HepG2 (cell line): ENCODE measurements at regions not wholly inside any gene's neighbourhood (a gene's known extent, or its start where the extent isn't known, plus 50 kb on each side); places are given as distances from the start of the nearest gene placed in this dataset.

Experiments
- KDM1A ChIP-seq: IDR thresholded peaks from 2 replicates; pipeline ENCODE4 v1.6.1; 2016; ENCODE audit warnings: missing compliant biosample characterization
- MAFK ChIP-seq, 2 experiments: IDR thresholded peaks in 1 of 2; conservative IDR thresholded peaks in 1 of 2; 2 replicates each; pipeline ENCODE4 v1.6.1; 2011; ENCODE audit warnings: improper control_type of control experiment in 2 of 2, low read length in 2 of 2
- NPAS2 ChIP-seq: sonication (generic); formaldehyde crosslinking; IDR thresholded peaks from 2 replicates; pipeline ENCODE4 v1.8.0; 2022; ENCODE audit warnings: mild to moderate bottlenecking, missing genetic modification reagents, borderline replicate concordance
- RFX5 ChIP-seq: IDR thresholded peaks from 2 replicates; pipeline ENCODE4 v1.6.1; 2011; ENCODE audit warnings: low read depth, low read length, improper control_type of control experiment
- ZBTB21 ChIP-seq: sonication (generic); formaldehyde crosslinking; IDR thresholded peaks from 2 replicates; pipeline ENCODE4 v1.4.0; 2020; ENCODE audit warnings: missing genetic modification reagents
- ZBTB26 ChIP-seq: IDR thresholded peaks from 2 replicates; pipeline ENCODE4 v1.6.1; 2016; ENCODE audit warnings: missing compliant biosample characterization, missing genetic modification reagents, borderline replicate concordance
- ZNF263 ChIP-seq: sonication (generic); formaldehyde crosslinking; IDR thresholded peaks from 2 replicates; pipeline ENCODE4 v1.4.0; 2020; ENCODE audit warnings: missing genetic modification reagents
- ZNF333 ChIP-seq: sonication (generic); formaldehyde crosslinking; IDR thresholded peaks from 2 replicates; pipeline ENCODE4 v1.4.0; 2020; ENCODE audit warnings: mild to moderate bottlenecking, missing genetic modification reagents, borderline replicate concordance
- ZNF577 ChIP-seq: sonication (generic); formaldehyde crosslinking; IDR thresholded peaks from 2 replicates; pipeline ENCODE4 v1.4.0; 2020; ENCODE audit warnings: mild to moderate bottlenecking, low read depth, missing genetic modification reagents, borderline replicate concordance
- ZNF644 ChIP-seq: IDR thresholded peaks from 2 replicates; pipeline ENCODE4 v1.6.1; 2016; ENCODE audit warnings: low read depth
- TF ChIP-seq, protein P1 (sequence below): sonication (generic); formaldehyde crosslinking; IDR thresholded peaks from 2 replicates; pipeline ENCODE4 v1.5.0; 2020; ENCODE audit warnings: mild to moderate bottlenecking, missing genetic modification reagents, moderate library complexity

GRCh38 chr13:111033172-111034130, 81.7 kb upstream of the ARHGEF7 start:
- TF ChIP-seq ZBTB26 (no peak), MAFK (conservative IDR thresholded peaks at IDR 0.05 in 1 of 2, IDR thresholded peaks at IDR 0.05 in 1 of 2; ENCODE audit: low read length in 2 of 2) (no peak), ZNF577 (no peak), ZBTB21 (CRISPR knock-in tag) (no peak), RFX5 (no peak), ZNF644 (CRISPR knock-in tag) (no peak), NPAS2 (CRISPR knock-in tag) (no peak), ZNF263 (CRISPR knock-in tag) (no peak), ZNF333 (CRISPR knock-in tag) (no peak), KDM1A (CRISPR knock-in tag) (no peak)
- TF ChIP-seq, protein P1, sequence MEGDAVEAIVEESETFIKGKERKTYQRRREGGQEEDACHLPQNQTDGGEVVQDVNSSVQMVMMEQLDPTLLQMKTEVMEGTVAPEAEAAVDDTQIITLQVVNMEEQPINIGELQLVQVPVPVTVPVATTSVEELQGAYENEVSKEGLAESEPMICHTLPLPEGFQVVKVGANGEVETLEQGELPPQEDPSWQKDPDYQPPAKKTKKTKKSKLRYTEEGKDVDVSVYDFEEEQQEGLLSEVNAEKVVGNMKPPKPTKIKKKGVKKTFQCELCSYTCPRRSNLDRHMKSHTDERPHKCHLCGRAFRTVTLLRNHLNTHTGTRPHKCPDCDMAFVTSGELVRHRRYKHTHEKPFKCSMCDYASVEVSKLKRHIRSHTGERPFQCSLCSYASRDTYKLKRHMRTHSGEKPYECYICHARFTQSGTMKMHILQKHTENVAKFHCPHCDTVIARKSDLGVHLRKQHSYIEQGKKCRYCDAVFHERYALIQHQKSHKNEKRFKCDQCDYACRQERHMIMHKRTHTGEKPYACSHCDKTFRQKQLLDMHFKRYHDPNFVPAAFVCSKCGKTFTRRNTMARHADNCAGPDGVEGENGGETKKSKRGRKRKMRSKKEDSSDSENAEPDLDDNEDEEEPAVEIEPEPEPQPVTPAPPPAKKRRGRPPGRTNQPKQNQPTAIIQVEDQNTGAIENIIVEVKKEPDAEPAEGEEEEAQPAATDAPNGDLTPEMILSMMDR, result no peak
